ENCODE measurements at regions not wholly inside any gene's neighbourhood (a gene's known extent, or its start where the extent isn't known, plus 50 kb on each side); places are given as distances from the start of the nearest gene placed in this dataset.

GRCh38 chr2:128791120-128791984, 472.7 kb upstream of the HS6ST1 start:
- DNase-seq (ENCODE audit: low read depth in 2 of 2), result no peak

- no peak for DNase-seq (ENCODE audit: low read depth in 2 of 2)
Measured at GRCh38 chr2:128791985-128792320, 473.3 kb upstream of the HS6ST1 start.

GRCh38 chr2:128792476-128793054, 473.9 kb upstream of the HS6ST1 start:
- DNase-seq (ENCODE audit: low read depth in 2 of 2), result no peak

GRCh38 chr2:128793404-128793803, 474.7 kb upstream of the HS6ST1 start:
- no peak for DNase-seq (ENCODE audit: low read depth in 2 of 2)

GRCh38 chr2:128794285-128794684, 475.6 kb upstream of the HS6ST1 start:
- no peak for DNase-seq (ENCODE audit: low read depth in 2 of 2)

- DNase-seq (ENCODE audit: low read depth in 2 of 2), result no peak
Measured at GRCh38 chr2:128796321-128796720, 477.7 kb upstream of the HS6ST1 start.

GRCh38 chr2:128797092-128797491, 478.4 kb upstream of the HS6ST1 start:
- no peak for DNase-seq (ENCODE audit: low read depth in 2 of 2)

GRCh38 chr2:128797533-128797932, 478.9 kb upstream of the HS6ST1 start:
- no peak for DNase-seq (ENCODE audit: low read depth in 2 of 2)

GRCh38 chr2:128797937-128798336, 479.3 kb upstream of the HS6ST1 start:
- DNase-seq (ENCODE audit: low read depth in 2 of 2), result no peak

- no peak for DNase-seq (ENCODE audit: low read depth in 2 of 2)
Measured at GRCh38 chr2:128798502-128799283, 480.0 kb upstream of the HS6ST1 start.

GRCh38 chr2:128799284-128799552, 480.6 kb upstream of the HS6ST1 start:
- DNase-seq (ENCODE audit: low read depth in 2 of 2), result no peak

GRCh38 chr2:128799730-128800129, 481.1 kb upstream of the HS6ST1 start:
- no peak for DNase-seq (ENCODE audit: low read depth in 2 of 2)

- no peak for DNase-seq (ENCODE audit: low read depth in 2 of 2)
Measured at GRCh38 chr2:128801576-128801975, 482.9 kb upstream of the HS6ST1 start.

- DNase-seq (ENCODE audit: low read depth in 2 of 2), result no peak
Measured at GRCh38 chr2:128803222-128803621, 484.6 kb upstream of the HS6ST1 start.

- DNase-seq (ENCODE audit: low read depth in 2 of 2), result no peak
Measured at GRCh38 chr2:128805237-128805636, 486.6 kb upstream of the HS6ST1 start.

GRCh38 chr2:128805918-128806317, 487.2 kb upstream of the HS6ST1 start:
- no peak for DNase-seq (ENCODE audit: low read depth in 2 of 2)

GRCh38 chr2:128807317-128807716, 488.6 kb upstream of the HS6ST1 start:
- no peak for DNase-seq (ENCODE audit: low read depth in 2 of 2)

GRCh38 chr2:128808462-128809258, 490.0 kb upstream of the HS6ST1 start:
- no peak for DNase-seq (ENCODE audit: low read depth in 2 of 2)

GRCh38 chr2:128809259-128809636, 490.6 kb upstream of the HS6ST1 start:
- no peak for DNase-seq (ENCODE audit: low read depth in 2 of 2)

GRCh38 chr2:128809880-128810279, 491.2 kb upstream of the HS6ST1 start:
- no peak for DNase-seq (ENCODE audit: low read depth in 2 of 2)

- no peak for DNase-seq (ENCODE audit: low read depth in 2 of 2)
Measured at GRCh38 chr2:128812183-128812940, 493.7 kb upstream of the HS6ST1 start.
